ENCODE measurements at regions not wholly inside any gene's neighbourhood (a gene's known extent, or its start where the extent isn't known, plus 50 kb on each side); places are given as distances from the start of the nearest gene placed in this dataset.

GRCh38 chr18:77803024-77803423, 553.4 kb downstream of the GALR1 start:
- no peaks in the 10 kb centered on the region for H3K36me3 Mint-ChIP-seq
- no peak overlapping the region for H3K27ac ChIP-seq (ENCODE audit: low read depth in 1 of 2, low read length in 2 of 2)
- TF ChIP-seq, protein P1, sequence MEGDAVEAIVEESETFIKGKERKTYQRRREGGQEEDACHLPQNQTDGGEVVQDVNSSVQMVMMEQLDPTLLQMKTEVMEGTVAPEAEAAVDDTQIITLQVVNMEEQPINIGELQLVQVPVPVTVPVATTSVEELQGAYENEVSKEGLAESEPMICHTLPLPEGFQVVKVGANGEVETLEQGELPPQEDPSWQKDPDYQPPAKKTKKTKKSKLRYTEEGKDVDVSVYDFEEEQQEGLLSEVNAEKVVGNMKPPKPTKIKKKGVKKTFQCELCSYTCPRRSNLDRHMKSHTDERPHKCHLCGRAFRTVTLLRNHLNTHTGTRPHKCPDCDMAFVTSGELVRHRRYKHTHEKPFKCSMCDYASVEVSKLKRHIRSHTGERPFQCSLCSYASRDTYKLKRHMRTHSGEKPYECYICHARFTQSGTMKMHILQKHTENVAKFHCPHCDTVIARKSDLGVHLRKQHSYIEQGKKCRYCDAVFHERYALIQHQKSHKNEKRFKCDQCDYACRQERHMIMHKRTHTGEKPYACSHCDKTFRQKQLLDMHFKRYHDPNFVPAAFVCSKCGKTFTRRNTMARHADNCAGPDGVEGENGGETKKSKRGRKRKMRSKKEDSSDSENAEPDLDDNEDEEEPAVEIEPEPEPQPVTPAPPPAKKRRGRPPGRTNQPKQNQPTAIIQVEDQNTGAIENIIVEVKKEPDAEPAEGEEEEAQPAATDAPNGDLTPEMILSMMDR (IDR thresholded peaks at IDR 0.05) = no peak
- H4K20me1 ChIP-seq (ENCODE audit: insufficient read depth, low read length) = no peaks in the 10 kb centered on the region
- no peaks in the 10 kb centered on the region for H3K27me3 ChIP-seq (ENCODE audit: control insufficient read depth in 2 of 2, insufficient read depth in 2 of 2, low read length in 2 of 2)
- H3K4me2 ChIP-seq (replicated peaks; ENCODE audit: extremely low read depth, low read length, poor library complexity, severe bottlenecking) = no peak overlapping the region
- no peaks in the 10 kb centered on the region for H3K36me3 ChIP-seq (replicated peaks in 1 of 2; ENCODE audit: control insufficient read depth in 1 of 2, insufficient read depth in 2 of 2, low read length in 2 of 2)
- peaks cover 0 to 2% (median 0%) of the 10 kb centered on the region in 3 donors for H3K27me3 Mint-ChIP-seq (ENCODE audit: low read depth in 3 of 3)
- no peak overlapping the region for H3K4me3 ChIP-seq (replicated peaks in 1 of 3; ENCODE audit: low read depth in 2 of 3, low read length in 3 of 3)
- H3K9me3 ChIP-seq (replicated peaks in 1 of 2; ENCODE audit: control insufficient read depth in 1 of 2, insufficient read depth in 1 of 2, low read length in 2 of 2) = peaks cover 0 to 10% of the 10 kb centered on the region in 2 donors
- intact Hi-C loops (cut with micrococcal nuclease) = no loop called here
- no peak overlapping the region for H3K9ac ChIP-seq (ENCODE audit: insufficient read depth, low read length, poor library complexity, severe bottlenecking)
- H3K4me1 Mint-ChIP-seq = no peaks in the 10 kb centered on the region
- no peak overlapping the region for H2AFZ ChIP-seq (ENCODE audit: insufficient read depth, low read depth, low read length, poor library complexity, severe bottlenecking)
- DNase-seq = no peak
- no peaks in the 10 kb centered on the region for H3K4me1 ChIP-seq (ENCODE audit: control insufficient read depth in 1 of 2, insufficient read depth in 2 of 2, low read length in 2 of 2)
- H3K27ac Mint-ChIP-seq = no peak overlapping the region
- H3K9me3 Mint-ChIP-seq = peaks cover 5 to 12% (median 6%) of the 10 kb centered on the region in 7 donors
- H3K79me2 ChIP-seq (ENCODE audit: insufficient read depth, low read length) = no peaks in the 10 kb centered on the region
- WGBS (ENCODE audit: insufficient coverage) = no CpG with 5 or more reads among the region's 3 CpGs
- H3K4me3 Mint-ChIP-seq = no peak overlapping the region

GRCh38 chr18:77804382-77804781, 554.7 kb downstream of the GALR1 start:
- H3K27ac Mint-ChIP-seq = no peak overlapping the region
- no peaks in the 10 kb centered on the region for H3K36me3 ChIP-seq (replicated peaks in 1 of 2; ENCODE audit: control insufficient read depth in 1 of 2, insufficient read depth in 2 of 2, low read length in 2 of 2)
- intact Hi-C loops (cut with micrococcal nuclease) = no loop called here
- no peak overlapping the region for H3K9ac ChIP-seq (ENCODE audit: insufficient read depth, low read length, poor library complexity, severe bottlenecking)
- H3K27me3 Mint-ChIP-seq (ENCODE audit: low read depth in 3 of 3) = no peaks in the 10 kb centered on the region
- no peaks in the 10 kb centered on the region for H3K27me3 ChIP-seq (ENCODE audit: control insufficient read depth in 2 of 2, insufficient read depth in 2 of 2, low read length in 2 of 2)
- no peaks in the 10 kb centered on the region for H4K20me1 ChIP-seq (ENCODE audit: insufficient read depth, low read length)
- no peak overlapping the region for H3K4me3 Mint-ChIP-seq
- H3K79me2 ChIP-seq (ENCODE audit: insufficient read depth, low read length) = no peaks in the 10 kb centered on the region
- peaks cover 0 to 7% of the 10 kb centered on the region in 2 donors for H3K9me3 ChIP-seq (replicated peaks in 1 of 2; ENCODE audit: control insufficient read depth in 1 of 2, insufficient read depth in 1 of 2, low read length in 2 of 2)
- TF ChIP-seq, protein P1 (IDR thresholded peaks at IDR 0.05) = no peak
- no peak overlapping the region for H3K27ac ChIP-seq (ENCODE audit: low read depth in 1 of 2, low read length in 2 of 2)
- H3K4me2 ChIP-seq (replicated peaks; ENCODE audit: extremely low read depth, low read length, poor library complexity, severe bottlenecking) = no peak overlapping the region
- no CpG with 5 or more reads among the region's 2 CpGs for WGBS (ENCODE audit: insufficient coverage)
- no peaks in the 10 kb centered on the region for H3K4me1 Mint-ChIP-seq
- no peak overlapping the region for H2AFZ ChIP-seq (ENCODE audit: insufficient read depth, low read depth, low read length, poor library complexity, severe bottlenecking)
- peaks cover 2 to 12% (median 4%) of the 10 kb centered on the region in 7 donors for H3K9me3 Mint-ChIP-seq
- no peak overlapping the region for H3K4me3 ChIP-seq (replicated peaks in 1 of 3; ENCODE audit: low read depth in 2 of 3, low read length in 3 of 3)
- DNase-seq = no peak
- H3K4me1 ChIP-seq (ENCODE audit: control insufficient read depth in 1 of 2, insufficient read depth in 2 of 2, low read length in 2 of 2) = no peaks in the 10 kb centered on the region
- no peaks in the 10 kb centered on the region for H3K36me3 Mint-ChIP-seq
